AG10803 (cell line): ENCODE measurements at regions not wholly inside any gene's neighbourhood (a gene's known extent, or its start where the extent isn't known, plus 50 kb on each side); places are given as distances from the start of the nearest gene placed in this dataset.
A peak's percentile ranks its signal among the peaks of the same experiment; 100 is the strongest.
"Not testable (repeated sequence)": the region's sequence is repeated elsewhere in the genome, so short reads cannot be mapped to it uniquely, and the experiment has no call there.

ENCODE experiments used
- DNase-seq: peaks from one replicate; pipeline ENCODE4 v3.0.0; 2010; ENCODE audit warnings: low read depth
- H3K4me3 ChIP-seq: 2 replicates; pipeline ENCODE4 v1.5.1; 2011; ENCODE audit warnings: mild to moderate bottlenecking, low read length, control low read depth
- TF ChIP-seq, protein P1 (sequence below): conservative IDR thresholded peaks from 2 replicates; pipeline ENCODE4 v1.5.1; 2011; ENCODE audit warnings: mild to moderate bottlenecking, low read length, control low read depth, inconsistent platforms

- no peak for DNase-seq
- H3K4me3 ChIP-seq, result no peak overlapping the region
- TF ChIP-seq, protein P1, sequence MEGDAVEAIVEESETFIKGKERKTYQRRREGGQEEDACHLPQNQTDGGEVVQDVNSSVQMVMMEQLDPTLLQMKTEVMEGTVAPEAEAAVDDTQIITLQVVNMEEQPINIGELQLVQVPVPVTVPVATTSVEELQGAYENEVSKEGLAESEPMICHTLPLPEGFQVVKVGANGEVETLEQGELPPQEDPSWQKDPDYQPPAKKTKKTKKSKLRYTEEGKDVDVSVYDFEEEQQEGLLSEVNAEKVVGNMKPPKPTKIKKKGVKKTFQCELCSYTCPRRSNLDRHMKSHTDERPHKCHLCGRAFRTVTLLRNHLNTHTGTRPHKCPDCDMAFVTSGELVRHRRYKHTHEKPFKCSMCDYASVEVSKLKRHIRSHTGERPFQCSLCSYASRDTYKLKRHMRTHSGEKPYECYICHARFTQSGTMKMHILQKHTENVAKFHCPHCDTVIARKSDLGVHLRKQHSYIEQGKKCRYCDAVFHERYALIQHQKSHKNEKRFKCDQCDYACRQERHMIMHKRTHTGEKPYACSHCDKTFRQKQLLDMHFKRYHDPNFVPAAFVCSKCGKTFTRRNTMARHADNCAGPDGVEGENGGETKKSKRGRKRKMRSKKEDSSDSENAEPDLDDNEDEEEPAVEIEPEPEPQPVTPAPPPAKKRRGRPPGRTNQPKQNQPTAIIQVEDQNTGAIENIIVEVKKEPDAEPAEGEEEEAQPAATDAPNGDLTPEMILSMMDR, result no peak
Observed at GRCh38 chr7:131764143-131764775, 207.8 kb upstream of the PODXL start.

- DNase-seq, result no peak
- TF ChIP-seq, protein P1, result no peak
- no peak overlapping the region for H3K4me3 ChIP-seq
Observed at GRCh38 chr7:131762753-131763152, 206.3 kb upstream of the PODXL start.

- not testable (repeated sequence) for DNase-seq, H3K4me3 ChIP-seq
Observed at GRCh38 chr7:131755801-131756200, 199.4 kb upstream of the PODXL start.

DNA sequence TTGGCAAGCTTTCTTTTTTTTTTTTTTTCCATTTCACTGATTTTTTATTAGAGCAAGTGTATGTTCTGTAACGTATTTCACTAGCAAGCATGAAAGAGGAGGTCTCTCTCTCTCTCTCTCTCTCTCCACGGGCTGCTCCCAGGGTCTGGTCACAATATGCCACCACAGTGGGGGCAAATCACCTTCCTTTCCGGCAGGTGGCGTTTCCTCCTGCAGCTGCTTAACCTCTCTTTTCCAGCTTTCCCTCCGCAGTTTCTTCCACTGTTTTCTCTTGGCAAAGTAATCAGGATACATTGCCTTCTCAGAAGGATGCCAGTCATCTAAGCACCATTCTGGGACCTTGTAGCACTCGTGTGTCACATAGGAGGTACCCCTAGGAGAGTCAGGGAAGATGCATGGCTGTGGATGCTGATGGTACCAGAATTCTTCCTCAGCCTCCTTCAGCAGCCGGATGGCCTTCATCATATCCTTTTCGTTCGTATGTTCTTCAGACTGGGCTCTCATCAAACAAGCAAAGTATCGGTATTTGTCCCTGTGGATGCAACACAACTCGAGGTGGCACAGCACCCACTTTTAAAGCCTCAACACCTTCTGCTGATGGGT, 197.3 kb upstream of the PODXL start:
- no peak overlapping the region for H3K4me3 ChIP-seq
- TF ChIP-seq, protein P1, result peak; percentile 45
- no peak for DNase-seq

DNA sequence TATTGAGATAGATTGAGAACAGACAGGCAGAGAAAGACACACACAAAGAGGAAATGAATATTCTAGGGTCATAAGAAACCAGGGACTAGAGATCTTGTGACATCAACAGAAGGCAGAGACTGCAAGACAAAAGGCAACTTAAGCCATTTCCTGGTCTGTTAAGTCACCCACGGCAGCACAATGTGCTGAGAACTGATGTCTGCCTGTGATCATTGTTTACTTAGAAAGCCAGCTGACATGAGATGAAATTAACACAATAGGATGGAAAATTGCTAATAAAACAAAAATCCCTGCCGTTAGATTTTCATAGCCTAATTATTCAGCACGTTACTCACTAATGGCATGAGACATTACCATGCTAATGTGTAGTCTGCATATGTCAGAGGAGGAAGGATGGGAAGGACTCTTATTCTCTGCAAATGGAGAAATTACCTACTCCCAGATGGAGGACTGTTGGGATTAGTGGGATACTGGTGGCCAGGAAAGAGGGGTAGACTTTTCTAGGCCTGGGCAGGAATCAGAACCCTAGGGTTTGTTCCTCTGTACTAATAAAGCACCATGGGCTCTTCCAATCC, 191.3 kb upstream of the PODXL start:
- no peak overlapping the region for H3K4me3 ChIP-seq
- TF ChIP-seq, protein P1, result no peak
- DNase-seq, result no peak

GRCh38 chr7:131745390-131746248, 189.2 kb upstream of the PODXL start:
- DNase-seq, result peak; percentile 46
- TF ChIP-seq, protein P1, result no peak
- no peak overlapping the region for H3K4me3 ChIP-seq

- DNase-seq, result no peak
- TF ChIP-seq, protein P1, result no peak
- H3K4me3 ChIP-seq, result no peak overlapping the region
Observed at GRCh38 chr7:131741446-131741845, 185.0 kb upstream of the PODXL start.
